Cardiac muscle cell (in vitro differentiated cells and primary cell): ENCODE measurements at regions not wholly inside any gene's neighbourhood (a gene's known extent, or its start where the extent isn't known, plus 50 kb on each side); places are given as distances from the start of the nearest gene placed in this dataset.

Experiments used
- DNase-seq, 2 donors: peaks; one replicate each; pipeline versions ENCODE4 v3.0.0 to v3.0.0-alpha.2; 2010 to 2017; ENCODE audit warnings: low read depth in 1 of 2, low spot score in 1 of 2
- H3K27ac ChIP-seq: fragments of 200-600 bp; sonication (generic); 2 replicates; pipeline ENCODE4 v1.5.1; 2016
- H3K27me3 ChIP-seq: fragments of 200-600 bp; sonication (generic); 2 replicates; pipeline ENCODE4 v1.6.0; 2016; ENCODE audit warnings: control low read depth
- H3K36me3 ChIP-seq: fragments of 200-600 bp; sonication (generic); 2 replicates; pipeline ENCODE4 v1.5.1; 2016; ENCODE audit warnings: control low read depth
- H3K4me1 ChIP-seq: fragments of 200-600 bp; sonication (generic); 2 replicates; pipeline ENCODE4 v1.8.1; 2017; ENCODE audit warnings: low read depth, mild to moderate bottlenecking, mixed run types
- H3K4me3 ChIP-seq: fragments of 200-600 bp; sonication (generic); 2 replicates; pipeline ENCODE4 v1.5.1; 2016; ENCODE audit warnings: mild to moderate bottlenecking
- H3K9me3 ChIP-seq: fragments of 200-600 bp; sonication (generic); 2 replicates; pipeline ENCODE4 v1.5.1; 2017; ENCODE audit warnings: low read depth, mild to moderate bottlenecking, control low read depth
- CTCF ChIP-seq: IDR thresholded peaks from 2 replicates; pipeline ENCODE4 v1.5.1; 2012; ENCODE audit warnings: low read depth, mild to moderate bottlenecking, low read length

GRCh38 chr9:18118268-18118667, 355.7 kb upstream of the ADAMTSL1 start:
- no peaks in the 10 kb centered on the region for H3K4me1 ChIP-seq
- no peak for DNase-seq
- no peaks in the 10 kb centered on the region for H3K36me3 ChIP-seq
- H3K27me3 ChIP-seq, result no peaks in the 10 kb centered on the region
- TF ChIP-seq CTCF, result no peak
- no peak overlapping the region for H3K27ac ChIP-seq
- H3K9me3 ChIP-seq, result no peaks in the 10 kb centered on the region
- no peak overlapping the region for H3K4me3 ChIP-seq

GRCh38 chr9:18122171-18122570, 351.8 kb upstream of the ADAMTSL1 start:
- no peak overlapping the region for H3K27ac ChIP-seq
- no peaks in the 10 kb centered on the region for H3K9me3 ChIP-seq
- H3K4me1 ChIP-seq, result no peaks in the 10 kb centered on the region
- H3K27me3 ChIP-seq, result no peaks in the 10 kb centered on the region
- no peak for TF ChIP-seq CTCF
- DNase-seq, result peak in 1 of 2 donors; percentile 25
- no peak overlapping the region for H3K4me3 ChIP-seq
- no peaks in the 10 kb centered on the region for H3K36me3 ChIP-seq

GRCh38 chr9:18124760-18125159, 349.2 kb upstream of the ADAMTSL1 start:
- Histone ChIP-seq H3K36me3 (no peaks in the 10 kb centered on the region), H3K9me3 (no peaks in the 10 kb centered on the region), H3K4me1 (no peaks in the 10 kb centered on the region), H3K4me3 (no peak overlapping the region), H3K27ac (no peak overlapping the region), H3K27me3 (no peaks in the 10 kb centered on the region)
- no peak for TF ChIP-seq CTCF
- peak in 1 of 2 donors; percentile 48 for DNase-seq

- Histone ChIP-seq H3K9me3 (no peaks in the 10 kb centered on the region), H3K27me3 (no peaks in the 10 kb centered on the region), H3K4me3 (no peak overlapping the region), H3K36me3 (no peaks in the 10 kb centered on the region), H3K4me1 (no peaks in the 10 kb centered on the region), H3K27ac (no peak overlapping the region)
- TF ChIP-seq CTCF, result no peak
- no peak for DNase-seq
These were observed 347.0 kb upstream of the ADAMTSL1 start for GRCh38 chr9:18126831-18127498.

GRCh38 chr9:18127499-18127875, 346.5 kb upstream of the ADAMTSL1 start:
- Histone ChIP-seq H3K4me1 (no peaks in the 10 kb centered on the region), H3K27me3 (no peaks in the 10 kb centered on the region), H3K4me3 (no peak overlapping the region), H3K27ac (no peak overlapping the region), H3K9me3 (no peaks in the 10 kb centered on the region), H3K36me3 (no peaks in the 10 kb centered on the region)
- peak in 1 of 2 donors; percentile 18 for DNase-seq
- no peak for TF ChIP-seq CTCF
